HCT116 (cell line): ENCODE measurements at regions not wholly inside any gene's neighbourhood (a gene's known extent, or its start where the extent isn't known, plus 50 kb on each side); places are given as distances from the start of the nearest gene placed in this dataset.
A peak's percentile ranks its signal among the peaks of the same experiment; 100 is the strongest.

Experiments used
- ATAC-seq: fragments of 200-7000 bp; cut with Tn5 transposase; 2 replicates; pipeline ENCODE4 v1.9.1; 2020; ENCODE audit warnings: mild to moderate bottlenecking, moderate library complexity
- BruUV-seq: library from RNA; stranded (reverse); fragments of 400-500 nt; replicated peaks from 2 replicates; lab custom pipeline; 2021; lab: Mats Ljungman, UMichigan
- CTCF ChIA-PET: fragments of 300-600 bp; sonication (Branson Sonifier 250); formaldehyde crosslinking; loops from one replicate; lab custom pipeline; 2021; ENCODE audit warnings: antibody characterized with exemption; lab: Charles Lee
- POLR2A ChIA-PET: fragments of 300-600, 350-600 bp; sonication (Branson Sonifier 250); formaldehyde crosslinking; loops from one replicate; lab custom pipeline; 2021; ENCODE audit warnings: antibody characterized with exemption; lab: Charles Lee
- RAD21 ChIA-PET, 2 experiments: fragments of 300-600 bp; sonication (Branson Sonifier 250); formaldehyde crosslinking; loops; one replicate each; lab custom pipeline; 2023; ENCODE audit warnings: low total read pairs in 2 of 2; ENCODE audit not compliant: uncharacterized antibody in 2 of 2, unreplicated experiment in 2 of 2, low non-redundant PET in 1 of 2; lab: Charles Lee
- DNase-seq: peaks from one replicate; pipeline ENCODE4 v3.0.0-alpha.2; 2010; ENCODE audit warnings: low read depth, low spot score
- H2AFZ ChIP-seq: fragments of 200-600 bp; shearing (Covaris generic), sonication (generic); 2 replicates; pipeline ENCODE4 v1.6.1; 2017; ENCODE audit warnings: low read depth, mixed run types, mixed read lengths, antibody characterized with exemption, low read length; ENCODE audit not compliant: poor library complexity, severe bottlenecking
- H3K27ac ChIP-seq: 2 replicates; pipeline ENCODE4 v1.5.1; 2012; ENCODE audit warnings: low read depth, low read length
- H3K27me3 ChIP-seq: fragments of 200-600 bp; sonication (generic); 2 replicates; pipeline ENCODE4 v1.6.1; 2016; ENCODE audit warnings: mixed run types, low read length, mixed read lengths; ENCODE audit not compliant: insufficient read depth
- H3K36me3 ChIP-seq, 2 experiments: fragments of 200-500 bp in 1 of 2; fragments of 200-600 bp in 1 of 2; sonication (Bioruptor generic) in 1 of 2; sonication (generic) in 1 of 2; 2 replicates each; pipeline versions ENCODE4 v1.5.1 to v1.6.1; 2014 to 2016; ENCODE audit warnings: low read length in 2 of 2, inconsistent platforms in 1 of 2, mixed read lengths in 1 of 2, mixed run types in 1 of 2; ENCODE audit not compliant: insufficient read depth in 2 of 2, control insufficient read depth in 1 of 2
- H3K4me1 ChIP-seq, 2 experiments: fragments of 200-600 bp in 1 of 2; sonication (generic) in 1 of 2; 2 replicates each; pipeline versions ENCODE4 v1.5.1 to v1.6.1; 2012 to 2017; ENCODE audit warnings: low read length in 2 of 2, inconsistent platforms in 1 of 2, mild to moderate bottlenecking in 1 of 2, mixed read lengths in 1 of 2, mixed run types in 1 of 2, moderate library complexity in 1 of 2; ENCODE audit not compliant: insufficient read depth in 2 of 2, control insufficient read depth in 1 of 2
- H3K4me2 ChIP-seq: fragments of 200-600 bp; sonication (generic); 2 replicates; pipeline ENCODE4 v1.6.1; 2017; ENCODE audit warnings: mixed run types, low read length, mixed read lengths
- H3K4me3 ChIP-seq, 2 experiments: fragments of 200-600 bp in 1 of 2; sonication (generic) in 1 of 2; replicated peaks in 1 of 2; 2 replicates each; pipeline ENCODE4 v1.5.1; 2011 to 2016; ENCODE audit warnings: low read length in 2 of 2, control low read depth in 1 of 2, low read depth in 1 of 2, mild to moderate bottlenecking in 1 of 2, mixed read lengths in 1 of 2, mixed run types in 1 of 2
- H3K79me2 ChIP-seq: fragments of 200-600 bp; sonication (generic); 2 replicates; pipeline ENCODE4 v1.6.1; 2017; ENCODE audit warnings: mild to moderate bottlenecking, mixed run types, low read length, moderate library complexity, mixed read lengths; ENCODE audit not compliant: insufficient read depth
- H3K9ac ChIP-seq: fragments of 200-600 bp; sonication (generic); 2 replicates; pipeline ENCODE4 v1.6.1; 2016; ENCODE audit warnings: low read length, mixed read lengths
- H3K9me2 ChIP-seq: fragments of 200-600 bp; sonication (generic), shearing (Covaris generic); 2 replicates; pipeline ENCODE4 v1.6.1; 2017; ENCODE audit warnings: mixed run types, mild to moderate bottlenecking, moderate library complexity; ENCODE audit not compliant: insufficient read depth
- H3K9me3 ChIP-seq, 2 experiments: fragments of 200-500 bp in 1 of 2; fragments of 200-600 bp in 1 of 2; sonication (Bioruptor generic) in 1 of 2; sonication (generic) in 1 of 2; 2 replicates each; pipeline ENCODE4 v1.6.1; 2014 to 2017; ENCODE audit warnings: low read length in 2 of 2, mixed read lengths in 2 of 2, inconsistent platforms in 1 of 2, low read depth in 1 of 2, mild to moderate bottlenecking in 1 of 2, mixed run types in 1 of 2, moderate library complexity in 1 of 2; ENCODE audit not compliant: control insufficient read depth in 1 of 2, insufficient read depth in 1 of 2
- H4K20me1 ChIP-seq: fragments of 200-600 bp; sonication (generic), shearing (Covaris generic); 2 replicates; pipeline ENCODE4 v1.6.1; 2017; ENCODE audit warnings: mixed run types, mild to moderate bottlenecking, moderate library complexity; ENCODE audit not compliant: insufficient read depth
- ATF3 ChIP-seq: IDR thresholded peaks from 2 replicates; pipeline ENCODE4 v1.6.1; 2012
- CBX3 ChIP-seq: IDR thresholded peaks from 2 replicates; pipeline ENCODE4 v1.6.1; 2012; ENCODE audit warnings: low read depth
- CEBPB ChIP-seq: IDR thresholded peaks from 2 replicates; pipeline ENCODE4 v1.6.1; 2012; ENCODE audit warnings: low read depth
- CTCF ChIP-seq, 3 experiments: fragments of 200-600 bp in 1 of 3; sonication (generic) in 1 of 3; IDR thresholded peaks in 2 of 3; conservative IDR thresholded peaks in 1 of 3; 2 replicates each; pipeline ENCODE4 v1.5.1; 2012 to 2017; ENCODE audit warnings: low read depth in 2 of 3, low read length in 2 of 3, antibody characterized with exemption in 1 of 3, borderline replicate concordance in 1 of 3, control low read depth in 1 of 3, mild to moderate bottlenecking in 1 of 3, mixed read lengths in 1 of 3, mixed run types in 1 of 3, moderate library complexity in 1 of 3; ENCODE audit not compliant: insufficient read depth in 1 of 3
- EGR1 ChIP-seq: IDR thresholded peaks from 2 replicates; pipeline ENCODE4 v1.6.1; 2012; ENCODE audit warnings: low read depth
- ELF1 ChIP-seq: IDR thresholded peaks from 2 replicates; pipeline ENCODE4 v1.6.1; 2012; ENCODE audit warnings: low read depth, borderline replicate concordance
- EZH2 ChIP-seq: fragments of 200-600 bp; sonication (generic); IDR thresholded peaks from 2 replicates; pipeline ENCODE4 v1.6.1; 2017; ENCODE audit warnings: antibody characterized with exemption, mixed run types
- EZH2phosphoT487 ChIP-seq: fragments of 200-600 bp; IDR thresholded peaks from 2 replicates; pipeline ENCODE4 v1.6.1; 2018; ENCODE audit warnings: antibody characterized with exemption, borderline replicate concordance
- FOSL1 ChIP-seq: IDR thresholded peaks from 2 replicates; pipeline ENCODE4 v1.6.1; 2012; ENCODE audit warnings: low read depth
- JUND ChIP-seq: IDR thresholded peaks from 2 replicates; pipeline ENCODE4 v1.6.1; 2012
- POLR2A ChIP-seq: IDR thresholded peaks from 2 replicates; pipeline ENCODE4 v1.7.0; 2011; ENCODE audit warnings: borderline replicate concordance; ENCODE audit not compliant: insufficient read depth, insufficient read length; ENCODE audit errors: extremely low read depth
- POLR2AphosphoS5 ChIP-seq: IDR thresholded peaks from 2 replicates; pipeline ENCODE4 v1.6.1; 2011; ENCODE audit warnings: mild to moderate bottlenecking, low read depth, low read length, moderate library complexity
- RAD21 ChIP-seq: IDR thresholded peaks from 2 replicates; pipeline ENCODE4 v1.6.1; 2012; ENCODE audit warnings: low read depth, mild to moderate bottlenecking
- REST ChIP-seq: IDR thresholded peaks from 2 replicates; pipeline ENCODE4 v1.6.1; 2012; ENCODE audit warnings: low read depth
- SIN3A ChIP-seq: IDR thresholded peaks from 2 replicates; pipeline ENCODE4 v1.6.1; 2012; ENCODE audit warnings: low read depth
- SP1 ChIP-seq: IDR thresholded peaks from 2 replicates; pipeline ENCODE4 v1.6.1; 2012; ENCODE audit warnings: low read depth
- SRF ChIP-seq: IDR thresholded peaks from 2 replicates; pipeline ENCODE4 v1.6.1; 2012; ENCODE audit warnings: low read depth
- TCF7L2 ChIP-seq: IDR thresholded peaks from 2 replicates; pipeline ENCODE4 v1.7.0; 2011; ENCODE audit warnings: borderline replicate concordance, inconsistent platforms; ENCODE audit not compliant: insufficient read depth, insufficient read length; ENCODE audit errors: extremely low read depth
- YY1 ChIP-seq: IDR thresholded peaks from 2 replicates; pipeline ENCODE4 v1.6.1; 2011; ENCODE audit warnings: low read length, low read depth, moderate library complexity, mild to moderate bottlenecking; ENCODE audit not compliant: insufficient replicate concordance; ENCODE audit errors: extremely low read depth
- ZBTB33 ChIP-seq: IDR thresholded peaks from 2 replicates; pipeline ENCODE4 v1.6.1; 2011; ENCODE audit warnings: mild to moderate bottlenecking, low read length, moderate library complexity; ENCODE audit not compliant: insufficient replicate concordance; ENCODE audit errors: extremely low read depth
- ZFX ChIP-seq: fragments of 450-650 bp; IDR thresholded peaks from 2 replicates; pipeline ENCODE4 v1.6.1; 2017
- intact Hi-C: fragments of 100-400 bp; cut with micrococcal nuclease; formaldehyde crosslinking; loops from 2 replicates; pipeline ENCODE4 v1.10.0; 2022

GRCh38 chr6:30826961-30827342 is 57.4 kb upstream of the DDR1 start:
- peak overlapping the region; percentile 41 for H3K9ac ChIP-seq
- 0 out of 2 replicates have a peak, but pooled peaks have one; percentile 4 for TF ChIP-seq CEBPB
- no peak for TF ChIP-seq TCF7L2
- TF ChIP-seq FOSL1, result peak; percentile 61
- no peak for TF ChIP-seq ATF3
- peak; percentile 51; the same call in 1 of the 2 replicates for TF ChIP-seq CBX3
- TF ChIP-seq POLR2AphosphoS5, result no peak
- peak; percentile 65 for TF ChIP-seq JUND
- TF ChIP-seq EZH2phosphoT487, result no peak
- no peak for TF ChIP-seq SIN3A
- TF ChIP-seq ZFX, result no peak
- no peak for TF ChIP-seq CTCF (IDR thresholded peaks at IDR 0.05 in 2 of 3, conservative IDR thresholded peaks at IDR 0.05 in 1 of 3; ENCODE audit: borderline replicate concordance in 1 of 3, insufficient read depth in 1 of 3, low read depth in 2 of 3, low read length in 2 of 3)
- TF ChIP-seq POLR2A, result no peak
- no peak for TF ChIP-seq ZBTB33
- TF ChIP-seq EZH2, result no peak
- no peak for TF ChIP-seq EGR1
- TF ChIP-seq SP1, result peak; percentile 40; the same call in 1 of the 2 replicates
- TF ChIP-seq REST, result no peak
- no peak for TF ChIP-seq ELF1
- TF ChIP-seq YY1, result no peak
- 0 out of 2 replicates have a peak, but pooled peaks have one; percentile 9 for TF ChIP-seq RAD21
- peak; percentile 88 for TF ChIP-seq SRF

More at GRCh38 chr6:30826961-30827342, 57.4 kb upstream of the DDR1 start:
- ChIA-PET RAD21 (interaction anchor here (0.6 to 0.7 kb wide), 5 partner anchors 12 to 253 kb away, joined by 3 to 4 read pairs (median 3); partner anchors contain the start of gene DDR1 (in 1 of the 2)), CTCF (interaction anchor here (1.1 to 5.8 kb wide), 10 partner anchors 20 to 300 kb away, joined by 3 to 34 read pairs (median 6); partner anchors contain the start of gene VARS2), POLR2A (interaction anchor here (1.5 to 2.4 kb wide), 3 partner anchors 12 to 87 kb away, joined by 3 to 8 read pairs (median 8); partner anchors contain the start of genes DDR1 and VARS2)
- H3K4me3 ChIP-seq, result no peak overlapping the region
- peak overlapping the region; percentile 62 for H3K4me2 ChIP-seq
- DNase-seq (no peak), ATAC-seq (peak; percentile 55)
- H3K79me2 ChIP-seq, result no peaks in the 10 kb centered on the region
- peak overlapping the region; percentile 91 for H2AFZ ChIP-seq
- peaks cover 32 to 56% of the 10 kb centered on the region in 2 experiments for H3K4me1 ChIP-seq
- no peaks in the 10 kb centered on the region for H3K9me2 ChIP-seq
- H3K9me3 ChIP-seq, result no peaks in the 10 kb centered on the region
- H3K27me3 ChIP-seq, result no peaks in the 10 kb centered on the region
- H3K36me3 ChIP-seq, result no peaks in the 10 kb centered on the region
- peak overlapping the region; percentile 28 for H3K27ac ChIP-seq
- BruUV-seq, result no TSS peak
- intact Hi-C loops, result loop anchor here (5.0 kb wide), 1 partner anchor 365 kb away; no protein-coding TSS in a partner anchor
- no peaks in the 10 kb centered on the region for H4K20me1 ChIP-seq
